ENCODE measurements at regions not wholly inside any gene's neighbourhood (a gene's known extent, or its start where the extent isn't known, plus 50 kb on each side); places are given as distances from the start of the nearest gene placed in this dataset.

DNA sequence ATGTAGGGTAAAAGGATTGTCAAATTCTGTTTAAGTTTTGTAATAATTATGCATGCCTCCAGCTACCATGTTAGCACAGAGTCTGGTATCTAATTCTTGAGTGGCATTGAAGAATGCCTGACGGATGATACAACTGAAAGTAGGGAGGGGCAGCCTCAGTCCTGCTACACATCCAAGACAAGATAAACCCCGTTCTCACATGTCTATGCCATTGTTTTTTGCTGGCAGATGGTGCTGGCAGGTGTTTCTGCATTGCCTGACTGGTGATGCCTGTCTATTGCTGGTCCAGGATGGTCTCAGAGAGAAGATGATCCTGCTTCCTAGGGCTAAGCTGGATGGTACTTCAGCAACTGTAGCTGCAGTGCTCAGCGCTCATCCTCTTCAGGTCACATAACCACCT is 245.8 kb upstream of the NAV3 start:
- Histone ChIP-seq H3K4me3 (ENCODE audit: low read length) (no peak overlapping the region), H3K4me1 (ENCODE audit: insufficient read depth, low read length) (no peaks in the 10 kb centered on the region), H3K9me3 (ENCODE audit: low read depth, low read length) (no peaks in the 10 kb centered on the region), H3K27me3 (ENCODE audit: insufficient read depth, low read length) (no peaks in the 10 kb centered on the region)

DNA sequence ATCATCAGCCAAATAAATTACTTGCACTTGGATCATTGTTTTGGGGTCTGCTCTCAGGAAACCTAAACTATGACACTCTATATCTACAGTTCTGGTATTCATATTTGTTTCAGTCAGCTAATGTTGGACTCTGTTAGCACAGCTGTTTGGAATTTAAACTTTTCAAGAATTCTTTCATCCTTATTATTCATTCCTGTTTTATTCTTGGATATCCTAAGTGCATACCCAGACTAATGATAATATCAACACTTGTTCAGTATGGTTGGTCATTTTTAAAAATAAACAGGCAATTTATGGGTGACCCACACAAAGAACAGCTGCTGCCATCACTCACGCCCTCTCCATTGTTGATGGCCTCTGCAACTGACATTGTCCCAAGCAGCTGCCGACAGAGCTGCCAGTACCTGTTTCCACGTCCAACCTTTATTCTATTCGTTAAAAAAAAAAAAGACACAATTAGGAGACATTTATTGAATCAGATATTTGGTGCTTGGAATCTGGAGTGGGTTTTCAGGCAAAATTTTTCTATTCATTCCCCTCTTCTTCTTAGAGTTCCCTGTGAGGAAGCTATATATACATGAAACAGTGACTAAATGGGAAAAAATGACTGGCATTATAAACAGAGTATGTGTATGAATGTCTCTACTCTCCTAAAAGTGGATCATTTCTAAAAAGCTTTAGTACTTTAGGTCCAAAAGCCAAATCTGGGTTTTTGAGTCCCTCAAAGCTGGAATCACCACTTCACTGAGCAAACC is 252.1 kb upstream of the NAV3 start:
- no peaks in the 10 kb centered on the region for H3K4me1 ChIP-seq (ENCODE audit: insufficient read depth, low read length)
- H3K9me3 ChIP-seq (ENCODE audit: low read depth, low read length), result no peaks in the 10 kb centered on the region
- no peaks in the 10 kb centered on the region for H3K27me3 ChIP-seq (ENCODE audit: insufficient read depth, low read length)

GRCh38 chr12:77577791-77578190 is 252.9 kb upstream of the NAV3 start:
- no peaks in the 10 kb centered on the region for H3K4me1 ChIP-seq (ENCODE audit: insufficient read depth, low read length)
- no peaks in the 10 kb centered on the region for H3K9me3 ChIP-seq (ENCODE audit: low read depth, low read length)
- no peaks in the 10 kb centered on the region for H3K27me3 ChIP-seq (ENCODE audit: insufficient read depth, low read length)
- no peak overlapping the region for H3K4me3 ChIP-seq (ENCODE audit: low read length)

More for the DNA sequence above, 252.1 kb upstream of the NAV3 start:
- no peak overlapping the region for H3K4me3 ChIP-seq (ENCODE audit: low read length)

GRCh38 chr12:77575376-77575919 is 255.2 kb upstream of the NAV3 start:
- Histone ChIP-seq H3K4me1 (ENCODE audit: insufficient read depth, low read length) (no peaks in the 10 kb centered on the region), H3K4me3 (ENCODE audit: low read length) (no peak overlapping the region), H3K27me3 (ENCODE audit: insufficient read depth, low read length) (no peaks in the 10 kb centered on the region), H3K9me3 (ENCODE audit: low read depth, low read length) (no peaks in the 10 kb centered on the region)

GRCh38 chr12:77572371-77572770 is 258.3 kb upstream of the NAV3 start:
- H3K27me3 ChIP-seq (ENCODE audit: insufficient read depth, low read length), result no peaks in the 10 kb centered on the region

DNA sequence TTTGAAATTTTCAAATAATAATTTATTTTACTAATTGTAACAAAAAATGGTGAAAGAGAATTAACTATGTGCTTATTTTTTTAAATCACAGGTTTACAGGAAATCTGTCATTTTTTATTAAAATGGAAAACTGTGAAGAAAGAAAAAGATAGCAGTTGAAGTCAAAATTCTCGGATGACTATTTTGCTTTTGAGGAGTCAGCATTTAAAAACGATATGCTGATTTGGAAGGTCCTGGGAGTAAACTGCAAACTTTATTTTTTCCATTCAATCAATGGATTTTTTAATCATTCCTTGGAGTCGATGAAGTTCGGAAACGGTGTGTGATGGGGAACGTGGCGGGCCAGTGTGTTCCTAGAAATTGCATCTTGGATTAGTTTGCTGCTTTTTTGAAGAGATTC is 258.9 kb upstream of the NAV3 start:
- H3K4me1 ChIP-seq (ENCODE audit: insufficient read depth, low read length), result no peaks in the 10 kb centered on the region
- no peaks in the 10 kb centered on the region for H3K9me3 ChIP-seq (ENCODE audit: low read depth, low read length)
- no peak overlapping the region for H3K4me3 ChIP-seq (ENCODE audit: low read length)
- no peaks in the 10 kb centered on the region for H3K27me3 ChIP-seq (ENCODE audit: insufficient read depth, low read length)

More at GRCh38 chr12:77572371-77572770, 258.3 kb upstream of the NAV3 start:
- Histone ChIP-seq H3K4me1 (ENCODE audit: insufficient read depth, low read length) (no peaks in the 10 kb centered on the region), H3K9me3 (ENCODE audit: low read depth, low read length) (no peaks in the 10 kb centered on the region), H3K4me3 (ENCODE audit: low read length) (no peak overlapping the region)

DNA sequence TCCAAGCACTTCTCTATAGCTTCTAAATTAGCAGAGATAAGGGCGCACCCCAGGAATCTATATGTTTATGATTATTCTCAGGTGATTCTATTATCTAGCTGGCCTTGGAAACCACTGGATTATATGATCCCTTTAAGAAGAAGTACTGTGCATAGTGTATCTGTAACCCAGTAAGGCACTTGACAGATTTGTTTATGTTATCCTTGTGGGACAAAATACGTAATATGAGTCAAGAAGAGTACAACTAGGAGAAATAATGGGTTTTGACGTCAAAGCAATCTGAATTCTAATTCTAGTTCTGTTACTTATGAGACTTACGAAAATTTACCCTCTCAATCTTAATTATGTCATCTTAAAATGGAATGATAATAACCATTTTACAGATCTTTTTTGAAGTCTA is 259.6 kb upstream of the NAV3 start:
- Histone ChIP-seq H3K4me1 (ENCODE audit: insufficient read depth, low read length) (no peaks in the 10 kb centered on the region), H3K27me3 (ENCODE audit: insufficient read depth, low read length) (no peaks in the 10 kb centered on the region), H3K4me3 (ENCODE audit: low read length) (no peak overlapping the region), H3K9me3 (ENCODE audit: low read depth, low read length) (no peaks in the 10 kb centered on the region)

DNA sequence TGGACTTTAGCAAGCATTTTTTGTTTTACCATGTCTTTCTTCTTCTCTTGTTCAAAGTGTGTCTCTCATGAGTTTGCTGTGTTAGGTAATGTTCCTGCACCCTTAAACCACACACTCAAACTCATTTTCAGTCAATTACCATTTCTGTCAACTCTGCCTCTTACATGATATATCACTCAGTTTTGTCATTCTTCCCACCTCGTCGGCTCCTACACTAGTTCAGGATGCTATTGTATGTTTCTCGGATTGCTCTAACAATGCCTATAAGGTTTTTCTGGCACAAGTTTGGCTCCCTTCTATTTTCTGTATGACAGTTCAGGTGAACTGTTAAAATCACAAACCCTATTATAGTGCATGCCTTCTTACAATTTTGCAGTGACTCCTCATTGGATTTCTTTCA is 260.8 kb upstream of the NAV3 start:
- Histone ChIP-seq H3K4me3 (ENCODE audit: low read length) (no peak overlapping the region), H3K27me3 (ENCODE audit: insufficient read depth, low read length) (no peaks in the 10 kb centered on the region), H3K4me1 (ENCODE audit: insufficient read depth, low read length) (no peaks in the 10 kb centered on the region), H3K9me3 (ENCODE audit: low read depth, low read length) (no peaks in the 10 kb centered on the region)

GRCh38 chr12:77560714-77561113 is 270.0 kb upstream of the NAV3 start:
- Histone ChIP-seq H3K27me3 (ENCODE audit: insufficient read depth, low read length) (no peaks in the 10 kb centered on the region), H3K9me3 (ENCODE audit: low read depth, low read length) (no peaks in the 10 kb centered on the region), H3K4me3 (ENCODE audit: low read length) (no peak overlapping the region), H3K4me1 (ENCODE audit: insufficient read depth, low read length) (no peaks in the 10 kb centered on the region)

GRCh38 chr12:77559400-77560074 is 271.2 kb upstream of the NAV3 start:
- no peak overlapping the region for H3K4me3 ChIP-seq (ENCODE audit: low read length)
- H3K4me1 ChIP-seq (ENCODE audit: insufficient read depth, low read length), result no peaks in the 10 kb centered on the region
- H3K27me3 ChIP-seq (ENCODE audit: insufficient read depth, low read length), result no peaks in the 10 kb centered on the region
- H3K9me3 ChIP-seq (ENCODE audit: low read depth, low read length), result no peaks in the 10 kb centered on the region

GRCh38 chr12:77555074-77555473 is 275.6 kb upstream of the NAV3 start:
- H3K4me1 ChIP-seq (ENCODE audit: insufficient read depth, low read length), result no peaks in the 10 kb centered on the region
- no peaks in the 10 kb centered on the region for H3K9me3 ChIP-seq (ENCODE audit: low read depth, low read length)
- H3K4me3 ChIP-seq (ENCODE audit: low read length), result no peak overlapping the region
- H3K27me3 ChIP-seq (ENCODE audit: insufficient read depth, low read length), result no peaks in the 10 kb centered on the region

- no peaks in the 10 kb centered on the region for H3K27me3 ChIP-seq (ENCODE audit: insufficient read depth, low read length)
- no peaks in the 10 kb centered on the region for H3K4me1 ChIP-seq (ENCODE audit: insufficient read depth, low read length)
- H3K9me3 ChIP-seq (ENCODE audit: low read depth, low read length), result no peaks in the 10 kb centered on the region
- no peak overlapping the region for H3K4me3 ChIP-seq (ENCODE audit: low read length)
Observed at GRCh38 chr12:77553976-77554619, 276.6 kb upstream of the NAV3 start.

- H3K27me3 ChIP-seq (ENCODE audit: insufficient read depth, low read length), result no peaks in the 10 kb centered on the region
- H3K4me3 ChIP-seq (ENCODE audit: low read length), result no peak overlapping the region
- H3K4me1 ChIP-seq (ENCODE audit: insufficient read depth, low read length), result no peaks in the 10 kb centered on the region
- H3K9me3 ChIP-seq (ENCODE audit: low read depth, low read length), result no peaks in the 10 kb centered on the region
Observed at GRCh38 chr12:77549383-77550128, 281.1 kb upstream of the NAV3 start.

DNA sequence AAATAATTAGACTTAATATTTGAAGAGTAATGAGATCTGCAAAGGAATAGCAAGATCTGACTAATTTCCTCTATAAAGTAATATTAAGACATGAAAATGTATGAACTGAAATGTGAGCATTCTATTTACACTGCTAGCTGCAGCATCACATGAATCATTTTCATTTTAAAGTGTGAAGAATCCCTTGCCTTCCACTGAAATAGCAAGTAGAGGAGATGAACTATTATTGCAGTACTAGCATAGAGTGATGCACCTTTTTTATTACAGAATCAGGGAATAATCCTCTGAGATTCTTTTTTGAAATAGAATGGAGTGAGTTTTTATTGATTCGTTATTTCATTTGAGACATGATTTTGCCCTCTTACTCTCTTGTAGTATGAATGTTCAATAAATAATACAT is 281.9 kb upstream of the NAV3 start:
- H3K27me3 ChIP-seq (ENCODE audit: insufficient read depth, low read length), result no peaks in the 10 kb centered on the region

GRCh38 chr12:77540097-77540496 is 290.6 kb upstream of the NAV3 start:
- Histone ChIP-seq H3K9me3 (ENCODE audit: low read depth, low read length) (no peaks in the 10 kb centered on the region), H3K4me3 (ENCODE audit: low read length) (no peak overlapping the region)

More for the DNA sequence above, 281.9 kb upstream of the NAV3 start:
- Histone ChIP-seq H3K9me3 (ENCODE audit: low read depth, low read length) (no peaks in the 10 kb centered on the region), H3K4me1 (ENCODE audit: insufficient read depth, low read length) (no peaks in the 10 kb centered on the region), H3K4me3 (ENCODE audit: low read length) (no peak overlapping the region)

More at GRCh38 chr12:77540097-77540496, 290.6 kb upstream of the NAV3 start:
- Histone ChIP-seq H3K4me1 (ENCODE audit: insufficient read depth, low read length) (no peaks in the 10 kb centered on the region), H3K27me3 (ENCODE audit: insufficient read depth, low read length) (no peaks in the 10 kb centered on the region)

Measured in mononuclear cell (primary cell).